HG03097 (cell line): ENCODE measurements at regions not wholly inside any gene's neighbourhood (a gene's known extent, or its start where the extent isn't known, plus 50 kb on each side); places are given as distances from the start of the nearest gene placed in this dataset.

Experiments used
- ATAC-seq: cut with Tn5 transposase; IDR thresholded peaks from one replicate; pipeline ENCODE4 v1.9.1; 2021; ENCODE audit not compliant: unreplicated experiment, low FRiP score

DNA sequence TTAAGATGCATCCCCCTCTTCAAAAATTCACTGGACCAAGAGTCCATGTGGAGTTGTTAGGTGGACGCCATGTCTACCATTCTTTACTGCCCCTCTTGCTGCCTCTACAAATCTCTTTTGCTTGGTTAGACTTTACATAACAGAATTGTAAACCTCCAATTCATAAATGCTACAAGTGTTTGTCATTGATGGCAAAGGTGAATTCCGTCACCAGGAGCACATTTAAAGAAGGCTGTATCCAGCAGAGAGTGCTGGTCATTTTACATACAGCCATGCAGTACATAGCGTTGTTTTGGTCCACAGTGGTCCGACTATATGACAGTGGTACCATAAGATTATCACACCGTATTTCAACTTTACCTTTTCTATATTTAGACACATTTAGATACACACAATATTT lies 274.5 kb downstream of the MYCN start:
- no peak for ATAC-seq

DNA sequence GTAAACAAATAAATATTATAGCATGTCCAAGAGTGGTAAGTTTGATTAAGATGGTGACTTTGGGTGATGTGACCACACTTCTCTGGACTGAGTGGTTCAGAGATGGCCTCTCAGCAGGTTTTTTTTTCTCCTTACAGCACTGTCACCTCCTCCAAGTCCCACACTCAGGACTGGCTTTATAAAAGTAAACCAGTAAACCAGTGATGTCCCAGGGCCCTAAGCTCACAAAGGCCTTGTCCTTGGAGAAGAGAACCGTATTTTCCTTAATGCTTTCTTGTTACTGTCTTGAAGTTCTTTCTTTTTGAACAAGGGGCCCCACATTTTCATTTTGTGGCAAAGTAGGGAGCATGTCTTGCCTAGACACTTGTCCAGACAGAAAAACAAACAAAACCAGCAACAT lies 274.0 kb downstream of the MYCN start:
- ATAC-seq, result no peak

DNA sequence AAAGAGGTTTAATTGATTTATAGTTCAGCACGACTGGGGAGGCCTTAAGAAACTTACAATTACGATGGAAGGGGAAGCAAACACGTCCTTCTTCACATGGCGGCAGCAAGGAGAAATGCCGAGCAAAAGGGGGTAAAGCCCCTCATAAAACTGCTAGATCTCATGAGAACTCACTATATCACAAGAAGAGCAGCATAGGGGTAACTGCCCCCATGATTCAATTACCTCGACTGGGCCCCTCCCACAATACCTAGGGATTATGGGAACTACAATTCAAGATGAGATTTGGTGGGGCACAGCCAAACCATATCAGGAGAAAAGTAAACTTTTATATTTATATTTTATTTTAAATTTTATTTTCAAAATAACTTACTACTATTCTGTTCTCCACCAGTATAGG lies 272.0 kb downstream of the MYCN start:
- no peak for ATAC-seq

DNA sequence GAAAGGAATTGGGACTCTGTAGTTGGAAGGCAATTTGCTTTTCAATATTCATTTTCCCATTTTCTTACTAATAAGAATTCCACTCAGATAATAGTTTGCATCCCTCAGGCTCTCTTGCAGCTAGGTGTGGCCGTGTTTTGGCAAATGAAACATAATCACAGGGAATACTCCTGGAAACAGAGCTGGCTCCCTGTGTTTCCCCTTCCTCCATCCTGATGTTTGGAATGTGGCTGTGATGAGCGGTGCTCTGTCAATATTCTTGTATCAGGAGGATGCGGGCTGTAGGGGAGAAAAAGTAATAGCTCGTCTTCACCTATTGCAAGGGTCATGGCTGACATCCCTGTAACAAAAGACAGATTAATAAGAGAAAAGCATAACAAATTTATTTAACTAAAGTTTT lies 271.0 kb downstream of the MYCN start:
- no peak for ATAC-seq

DNA sequence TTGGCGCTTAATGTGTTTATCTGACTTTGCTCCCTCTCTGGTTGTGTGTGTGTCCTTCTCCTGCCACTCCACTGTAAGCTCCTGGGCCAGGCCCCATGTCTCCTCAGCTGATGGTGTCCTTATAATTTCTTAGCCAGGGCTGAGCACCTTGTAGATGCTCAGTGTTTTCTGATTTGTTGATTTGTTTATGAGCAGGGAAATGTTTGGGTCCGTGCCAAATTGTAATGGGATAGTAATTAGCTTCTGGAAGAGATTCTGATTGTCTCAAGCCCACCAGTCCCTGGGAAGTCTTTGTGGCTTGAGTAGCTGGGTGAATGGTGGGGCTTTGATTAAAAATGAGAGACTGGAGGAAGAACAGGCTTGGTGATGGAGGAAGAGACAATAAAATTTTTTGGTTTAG lies 270.5 kb downstream of the MYCN start:
- ATAC-seq, result no peak

DNA sequence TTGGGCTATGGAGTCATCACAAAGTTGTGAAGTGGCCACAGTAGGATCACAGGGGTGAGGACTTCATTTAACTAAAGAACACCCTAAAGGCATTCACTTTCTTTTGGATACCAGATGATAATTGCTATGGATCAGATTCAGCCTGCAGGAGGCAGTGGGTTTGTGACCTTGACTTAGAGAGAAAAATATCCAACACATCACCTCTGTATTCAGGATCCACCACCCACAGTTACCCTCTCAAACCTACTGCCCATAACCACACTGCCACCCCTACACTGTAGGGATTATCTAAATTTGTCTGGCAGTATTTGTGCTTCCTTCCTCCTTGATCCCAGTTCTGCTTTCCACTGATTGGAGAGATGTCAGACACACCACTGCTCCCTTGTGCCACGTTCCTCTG lies 269.4 kb downstream of the MYCN start:
- ATAC-seq, result no peak

DNA sequence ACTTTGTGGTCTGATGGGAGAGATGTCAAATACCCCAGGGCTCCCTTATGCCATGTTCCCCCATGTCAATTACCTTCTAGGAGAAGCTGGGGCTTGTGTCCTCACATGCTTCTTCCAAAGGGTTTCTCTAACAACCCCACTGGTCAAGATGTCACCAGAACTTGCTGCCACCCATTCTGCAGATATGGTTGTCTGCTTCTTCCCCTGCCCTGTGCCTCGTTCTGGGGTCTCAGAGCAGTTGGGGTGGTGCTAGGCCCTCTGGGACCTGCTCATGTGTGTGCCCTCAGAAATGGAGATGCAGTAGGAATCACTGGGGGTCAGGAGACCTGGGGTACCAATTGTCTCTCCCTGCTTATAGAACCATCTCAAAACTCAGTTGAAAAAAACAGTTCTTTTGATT lies 268.6 kb downstream of the MYCN start:
- ATAC-seq, result no peak

DNA sequence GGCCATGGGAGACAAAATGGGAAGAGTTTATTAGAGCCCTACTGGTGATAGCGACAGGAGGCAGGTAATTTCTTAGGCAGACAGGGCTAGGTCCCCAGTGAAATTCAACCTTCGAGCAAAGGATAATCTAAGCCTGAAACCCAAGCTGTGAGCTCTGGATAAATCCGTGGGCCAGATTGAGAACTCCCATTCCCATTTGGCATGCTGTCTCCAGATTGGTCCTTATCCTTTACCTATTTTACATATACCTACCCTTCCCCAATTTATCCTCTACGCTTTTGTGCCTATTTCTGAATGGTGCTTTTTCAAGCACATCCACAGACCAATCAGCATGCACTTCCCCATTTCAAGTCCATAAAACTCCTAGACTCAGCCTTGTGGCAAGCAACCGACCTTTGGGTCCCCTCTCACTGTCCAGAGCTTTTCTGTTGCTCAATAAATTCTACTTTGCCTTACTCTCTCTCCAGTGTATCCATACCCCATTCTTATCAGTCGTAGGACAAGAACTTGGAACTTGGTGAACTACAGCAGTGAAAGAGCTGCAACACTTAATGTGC lies 268.0 kb downstream of the MYCN start:
- ATAC-seq, result no peak

DNA sequence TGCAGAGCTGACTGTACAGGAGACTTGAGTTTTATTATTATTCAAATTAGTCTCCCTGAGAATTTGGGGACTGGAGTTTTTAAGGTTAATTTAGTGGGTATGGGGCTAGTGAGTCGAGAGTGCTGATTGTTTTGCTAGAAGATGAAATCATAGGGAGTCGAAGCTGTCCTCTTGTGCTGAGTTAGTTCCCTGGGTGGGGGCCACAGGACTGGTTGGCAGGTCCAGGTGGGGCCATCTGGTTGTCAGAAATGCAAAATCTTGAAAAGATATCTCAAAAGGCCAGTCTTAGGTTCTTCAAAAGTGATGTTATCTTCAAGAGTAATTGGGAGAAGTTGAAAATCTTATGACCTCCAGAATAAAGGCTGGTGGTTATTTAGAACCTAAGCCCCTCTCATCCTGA lies 267.3 kb downstream of the MYCN start:
- no peak for ATAC-seq

DNA sequence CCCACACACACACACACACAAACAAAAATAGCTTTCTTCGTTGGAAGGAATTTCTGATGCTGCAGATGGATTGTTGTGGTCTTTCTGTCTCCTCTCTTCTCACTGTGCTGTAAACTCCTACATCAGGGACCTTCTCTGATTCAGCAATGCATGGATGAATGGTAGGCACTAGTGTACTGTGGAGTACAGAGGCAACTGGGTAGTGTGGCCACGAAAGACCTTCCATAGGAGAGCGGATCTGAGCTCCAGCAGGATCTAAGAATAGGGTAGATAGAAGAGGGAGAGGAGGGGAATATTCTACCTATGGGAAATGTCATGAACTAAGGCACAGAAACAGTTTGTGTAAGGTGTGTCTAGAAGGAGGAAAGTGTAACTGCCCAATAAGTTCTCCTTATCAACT lies 266.8 kb downstream of the MYCN start:
- no peak for ATAC-seq

DNA sequence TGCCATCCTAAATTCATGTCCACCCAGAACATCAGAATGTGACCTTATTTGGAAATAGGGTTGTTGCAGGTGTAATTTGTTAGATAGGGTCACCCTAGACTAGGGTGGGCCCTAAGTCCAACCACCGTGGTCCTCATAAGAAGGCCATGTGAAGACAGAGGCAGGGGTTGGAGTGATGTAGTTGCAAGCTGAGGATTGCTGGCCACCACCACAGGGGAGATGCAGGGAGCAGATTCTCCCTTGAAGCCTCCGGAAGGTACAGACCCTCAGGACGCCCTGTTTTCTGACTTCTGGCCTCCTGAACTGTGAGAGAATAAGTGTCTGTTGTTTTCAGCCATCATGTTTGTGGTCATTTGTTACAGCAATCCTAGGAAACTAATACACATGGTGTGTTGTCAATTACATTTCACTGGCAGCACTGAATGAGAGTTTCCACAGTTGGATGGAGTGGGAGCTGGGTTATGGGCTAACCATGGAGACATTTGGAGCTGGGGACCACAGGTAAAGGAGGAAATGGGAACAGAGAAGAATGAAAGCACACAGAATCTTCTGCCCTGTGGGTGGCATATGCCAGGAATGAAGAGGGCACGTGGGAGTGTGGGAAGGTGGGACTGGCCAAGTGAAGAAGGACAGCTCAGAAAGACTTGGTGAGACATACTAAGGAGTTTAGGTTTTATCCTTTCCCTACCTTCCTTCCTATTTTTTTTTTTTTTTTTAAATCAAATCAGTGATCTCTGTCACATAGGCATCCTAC lies 266.0 kb downstream of the MYCN start:
- no peak for ATAC-seq

DNA sequence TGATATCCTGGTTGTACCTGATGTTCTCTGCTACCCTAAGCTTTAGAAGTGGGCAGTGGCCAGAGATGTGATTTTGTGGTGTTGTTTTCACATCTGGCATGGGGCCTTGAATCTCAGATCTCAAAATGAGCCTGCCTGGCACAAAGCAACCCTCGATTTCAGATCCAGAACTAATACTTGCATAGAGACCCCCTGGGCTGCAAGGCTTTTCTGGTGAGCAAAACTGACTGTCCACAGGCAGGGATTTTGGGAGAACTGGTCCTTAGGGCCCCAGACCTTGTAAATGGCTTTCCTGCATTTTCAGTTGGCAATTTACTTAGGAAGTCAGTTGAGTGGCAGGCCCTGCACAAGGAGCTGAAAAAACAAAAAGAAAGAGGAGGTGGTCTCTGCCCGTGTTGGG lies 265.3 kb downstream of the MYCN start:
- ATAC-seq, result no peak

DNA sequence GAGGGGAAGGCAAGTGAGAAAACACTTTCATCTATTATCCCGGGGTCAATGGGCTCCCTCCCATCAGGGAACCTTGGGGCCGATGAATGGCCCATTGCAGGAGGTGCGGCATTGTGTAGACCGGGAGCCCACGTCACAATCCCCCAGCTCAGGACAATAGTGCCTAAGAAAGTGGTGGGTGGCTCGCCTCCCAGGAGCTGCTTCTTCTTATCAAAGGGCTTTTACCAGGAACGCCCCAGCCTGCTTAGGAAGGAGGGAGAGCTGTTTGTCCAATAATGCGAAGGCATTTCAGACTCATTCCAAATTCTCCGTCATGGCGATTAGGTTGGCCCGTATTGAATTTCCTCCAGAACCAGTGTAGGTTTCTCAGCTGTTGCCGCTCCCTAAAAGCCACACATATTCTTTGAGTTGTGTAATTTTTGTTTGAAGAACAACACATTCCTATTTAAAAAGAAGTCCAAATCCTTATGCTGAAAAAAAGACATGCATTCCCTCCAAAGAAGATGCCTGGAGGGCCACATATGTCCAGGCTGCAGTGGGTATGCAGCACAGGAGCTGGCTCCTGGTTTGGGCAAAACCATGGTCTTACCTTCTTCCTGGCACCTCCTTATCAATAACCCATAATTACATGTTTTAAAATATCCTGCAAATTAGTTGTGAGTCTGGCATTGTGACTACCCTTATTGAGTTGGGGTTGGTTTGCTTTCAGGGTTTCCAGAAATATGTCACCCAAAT lies 264.7 kb downstream of the MYCN start:
- no peak for ATAC-seq

DNA sequence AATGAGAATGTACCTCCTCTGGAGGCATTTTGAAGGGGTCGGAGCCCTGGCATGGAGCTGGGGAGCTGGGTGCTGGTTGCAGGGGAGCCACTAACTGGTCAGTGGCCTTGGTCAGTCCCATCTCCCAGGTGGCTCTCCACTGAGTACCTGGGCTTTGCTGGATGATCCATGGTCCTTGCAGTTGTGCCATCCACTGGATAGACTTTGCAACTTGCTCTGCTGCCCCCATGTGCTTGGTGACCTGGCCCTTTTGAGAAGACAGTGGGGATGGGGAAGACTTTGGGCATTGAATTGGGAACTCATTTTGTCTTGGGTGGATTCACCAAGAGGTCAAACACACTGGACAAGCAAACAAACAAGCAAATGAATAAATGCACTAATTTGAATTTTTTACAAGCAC lies 263.9 kb downstream of the MYCN start:
- ATAC-seq, result no peak

DNA sequence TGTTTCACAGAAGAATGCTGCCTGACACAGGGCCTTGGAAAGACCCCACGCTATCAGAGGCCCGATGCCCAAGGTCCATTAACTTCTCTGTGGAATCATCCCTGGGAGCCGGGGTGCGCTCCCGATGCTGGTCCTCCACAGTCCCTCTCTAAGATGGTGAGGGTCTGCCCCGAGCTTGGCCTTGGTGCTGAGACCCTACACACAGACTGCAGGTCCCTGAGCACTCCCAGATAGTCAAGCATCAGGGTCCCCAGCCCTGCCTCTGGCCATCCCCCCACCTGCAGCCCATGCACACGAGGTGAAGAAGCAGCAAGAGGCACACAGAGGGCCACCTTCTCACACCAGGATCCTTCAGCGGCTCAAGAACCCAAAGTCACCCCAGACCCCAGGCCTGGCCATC lies 263.3 kb downstream of the MYCN start:
- no peak for ATAC-seq

DNA sequence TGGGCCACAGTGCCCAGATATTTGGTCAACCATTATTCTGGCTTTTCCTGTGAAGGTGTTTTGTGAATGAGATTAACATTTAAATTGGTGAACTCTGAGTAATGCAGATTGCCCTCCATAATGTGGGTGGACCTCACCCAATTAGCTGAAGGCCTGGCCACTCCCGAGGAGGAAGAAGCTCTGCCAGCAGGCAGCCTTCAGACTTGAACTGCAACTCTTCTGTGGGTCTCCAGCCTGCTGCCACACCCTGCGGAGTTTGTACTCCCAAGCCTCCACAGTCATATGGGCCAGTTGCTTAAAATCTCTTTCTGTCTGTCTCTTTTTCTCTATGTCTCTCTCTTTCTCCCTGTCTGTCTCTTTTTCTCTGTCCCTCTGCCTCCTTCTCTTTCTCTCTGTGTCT lies 262.7 kb downstream of the MYCN start:
- ATAC-seq, result no peak

DNA sequence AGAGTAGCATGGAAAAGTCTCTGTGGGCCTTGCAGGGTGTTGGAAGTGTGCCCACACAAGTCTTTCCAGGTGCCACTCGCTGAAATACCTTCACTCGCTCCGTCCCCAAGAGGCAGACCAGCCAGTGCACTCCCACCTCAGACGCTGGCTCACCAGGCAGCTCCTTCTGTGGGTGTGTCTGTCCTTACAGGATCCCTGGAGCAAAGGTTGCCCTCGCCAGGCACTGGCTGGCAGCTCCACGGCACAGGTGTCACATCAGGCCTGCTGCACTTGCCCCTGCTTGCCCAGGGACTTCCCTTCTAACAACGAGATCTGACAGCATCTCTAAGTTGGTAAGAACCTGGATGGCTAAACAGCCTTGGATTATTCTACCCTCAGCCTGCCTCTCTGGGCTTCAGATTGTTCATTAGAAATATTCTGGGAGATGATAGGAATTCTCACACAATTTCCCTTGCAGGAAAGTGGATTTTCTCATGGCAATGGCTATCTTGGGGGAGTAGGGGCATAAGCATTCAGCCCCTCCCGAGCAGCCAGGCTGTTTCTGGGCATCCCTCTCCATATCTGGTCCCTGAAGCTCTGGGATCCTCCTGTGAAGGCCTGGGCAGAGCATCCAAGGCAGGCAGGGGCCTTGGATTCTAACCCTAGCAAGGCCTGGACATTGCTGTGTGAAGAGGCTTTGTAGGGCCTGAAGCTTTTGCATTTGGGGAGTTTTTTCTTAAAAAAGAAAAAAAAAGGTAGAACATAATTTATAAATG lies 262.1 kb downstream of the MYCN start:
- no peak for ATAC-seq

DNA sequence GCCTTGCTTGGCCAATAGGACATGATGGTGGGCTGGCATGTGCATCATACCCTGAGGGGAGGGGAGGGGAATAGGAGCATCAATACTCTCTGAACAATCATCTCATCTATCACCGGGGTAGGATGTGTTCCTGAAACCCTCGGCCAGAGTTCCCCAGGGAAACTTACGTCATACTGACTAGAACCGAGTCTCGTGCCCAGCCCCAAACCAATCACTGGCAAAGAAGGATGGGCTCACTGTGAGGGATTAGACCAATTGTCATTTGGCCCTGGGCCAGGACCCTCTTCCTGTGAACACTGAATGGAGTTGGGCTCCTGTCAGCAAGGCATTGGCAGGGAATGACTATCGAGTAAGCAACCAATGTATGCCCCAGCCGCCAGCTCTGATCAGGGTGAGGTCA lies 261.5 kb downstream of the MYCN start:
- no peak for ATAC-seq

DNA sequence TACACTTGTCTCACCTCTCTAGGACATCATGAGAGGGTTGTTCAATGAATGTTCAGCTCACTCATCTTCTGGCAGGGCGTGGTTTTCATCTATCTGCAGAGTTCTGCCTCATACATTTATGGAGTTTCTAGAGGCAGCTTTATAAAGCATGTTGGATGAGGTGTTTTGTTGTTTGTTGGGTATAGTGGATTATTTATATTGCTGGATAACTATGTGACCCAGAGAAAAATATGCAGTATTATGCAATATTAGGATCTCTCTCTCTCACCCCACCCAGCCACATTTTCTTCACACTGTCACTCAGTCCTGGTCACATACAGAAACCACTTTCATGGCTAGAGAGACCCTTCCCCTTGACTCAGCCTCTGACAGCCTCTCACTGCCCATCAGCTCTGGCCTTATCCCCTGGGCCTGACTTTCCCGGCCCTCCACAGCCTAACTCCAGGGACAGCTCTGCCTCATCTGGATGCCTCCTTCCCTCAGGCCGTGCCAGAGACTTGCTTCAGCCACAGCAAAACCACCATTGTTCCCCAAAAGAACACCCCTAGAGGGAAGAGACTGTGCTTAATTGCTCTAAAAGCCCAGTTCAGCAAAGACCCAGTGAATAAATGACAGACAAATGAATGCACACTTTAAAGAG lies 260.3 kb downstream of the MYCN start:
- ATAC-seq, result no peak

DNA sequence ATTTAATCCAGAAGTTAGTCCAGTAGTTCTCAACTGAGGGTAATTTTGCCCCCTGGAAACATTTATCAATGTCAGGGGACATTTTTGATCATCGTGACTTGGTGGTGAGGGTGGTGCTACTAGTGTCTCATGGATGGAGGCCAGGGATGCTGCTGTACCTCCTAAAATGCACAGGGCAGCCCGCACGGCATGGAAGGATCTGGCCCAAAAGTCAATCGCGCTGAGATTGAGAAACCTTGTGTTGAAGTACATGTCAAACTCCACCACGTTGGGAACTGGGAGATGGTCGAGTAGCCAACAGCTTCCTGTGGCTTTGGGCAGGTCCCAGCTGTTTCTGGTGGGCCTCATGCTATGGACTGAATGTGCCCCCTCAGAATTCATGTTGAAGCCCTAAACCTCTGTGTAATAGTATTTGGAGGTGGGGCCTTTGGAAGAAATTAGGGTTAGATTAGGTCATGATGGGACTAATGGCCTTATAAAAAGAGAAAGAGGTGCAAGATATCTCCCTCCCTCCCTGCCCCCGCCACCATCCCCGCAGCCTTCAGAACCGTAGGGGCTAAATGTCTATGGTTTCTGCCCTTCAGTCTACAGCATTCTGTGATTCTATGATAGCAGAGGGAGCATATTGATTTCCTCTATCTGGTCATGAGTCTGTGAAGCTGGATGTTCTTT lies 259.7 kb downstream of the MYCN start:
- ATAC-seq, result no peak
